ENCODE measurements at regions not wholly inside any gene's neighbourhood (a gene's known extent, or its start where the extent isn't known, plus 50 kb on each side); places are given as distances from the start of the nearest gene placed in this dataset.

- TF ChIP-seq CTCF (IDR thresholded peaks at IDR 0.05) (no peak), POLR2A (IDR thresholded peaks at IDR 0.05) (no peak), EP300 (IDR thresholded peaks at IDR 0.05) (no peak)
Observed at GRCh38 chr13:111395511-111396393, 75.3 kb downstream of the TEX29 start.

Data from ovary (tissue), 3 donors.